ENCODE measurements at regions not wholly inside any gene's neighbourhood (a gene's known extent, or its start where the extent isn't known, plus 50 kb on each side); places are given as distances from the start of the nearest gene placed in this dataset.

DNA sequence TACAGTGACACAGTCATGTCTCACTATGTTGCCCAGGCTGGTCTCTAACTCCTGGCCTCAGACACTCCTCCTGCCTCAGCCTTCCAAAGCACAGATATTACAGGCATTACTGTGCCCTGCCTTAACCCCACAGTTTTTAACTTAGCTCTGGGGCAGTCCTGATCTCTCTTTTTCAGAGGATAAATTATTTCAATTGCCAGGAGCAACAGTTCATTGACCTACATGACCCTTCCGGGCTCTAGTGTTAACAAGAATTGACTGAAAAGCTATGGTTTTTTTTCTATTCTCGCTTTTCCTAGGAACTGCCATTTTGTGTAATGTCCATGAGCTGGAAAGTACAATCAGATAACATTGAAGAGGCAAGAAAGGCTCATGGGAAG lies 92.8 kb downstream of the HNRNPLL start:
- DNase-seq (ENCODE audit: low spot score), result no peak

- no peak for DNase-seq (ENCODE audit: low spot score)
These were observed 93.3 kb downstream of the HNRNPLL start for GRCh38 chr2:38509314-38509946.

DNA sequence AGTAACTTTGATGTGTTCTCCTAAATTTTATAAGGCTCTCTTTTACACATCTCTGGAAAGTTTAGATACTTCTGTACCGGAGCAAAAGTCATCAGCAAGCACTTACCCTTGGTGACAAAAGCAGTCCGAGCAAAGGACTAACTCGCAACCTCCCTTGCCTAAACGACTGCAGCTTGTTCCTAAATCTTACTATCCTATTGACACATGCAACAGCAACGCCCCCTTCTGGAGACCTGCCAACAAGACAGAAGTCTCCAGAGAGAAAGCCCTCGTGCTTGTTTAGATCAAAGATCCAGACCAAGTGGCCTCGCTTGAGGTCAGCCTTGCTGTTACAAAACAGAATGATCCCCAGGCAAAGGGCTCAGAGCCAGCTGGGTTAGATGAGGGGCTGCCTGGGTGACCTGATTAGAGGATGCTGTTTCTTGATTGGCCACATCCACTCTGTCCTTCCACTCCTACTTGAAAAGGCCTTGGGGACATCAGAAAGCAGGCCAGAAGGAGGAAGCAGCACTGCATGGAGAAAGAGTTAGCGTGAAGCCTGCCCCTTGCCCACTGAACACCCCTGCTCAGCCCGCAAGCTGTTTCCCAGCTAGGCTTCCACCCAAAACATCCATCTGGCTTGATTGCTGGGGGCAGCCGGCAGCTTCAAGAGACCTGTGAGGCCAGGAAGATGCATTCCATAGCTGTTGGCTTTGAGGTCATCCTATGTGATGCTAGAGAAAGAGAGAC lies 94.3 kb downstream of the HNRNPLL start:
- DNase-seq (ENCODE audit: low spot score), result peak; percentile 87

GRCh38 chr2:38507712-38508111 lies 95.0 kb downstream of the HNRNPLL start:
- no peak for DNase-seq (ENCODE audit: low spot score)

- peak; percentile 68 for DNase-seq (ENCODE audit: low spot score)
These were observed 96.9 kb downstream of the HNRNPLL start for GRCh38 chr2:38505779-38506178.

DNA sequence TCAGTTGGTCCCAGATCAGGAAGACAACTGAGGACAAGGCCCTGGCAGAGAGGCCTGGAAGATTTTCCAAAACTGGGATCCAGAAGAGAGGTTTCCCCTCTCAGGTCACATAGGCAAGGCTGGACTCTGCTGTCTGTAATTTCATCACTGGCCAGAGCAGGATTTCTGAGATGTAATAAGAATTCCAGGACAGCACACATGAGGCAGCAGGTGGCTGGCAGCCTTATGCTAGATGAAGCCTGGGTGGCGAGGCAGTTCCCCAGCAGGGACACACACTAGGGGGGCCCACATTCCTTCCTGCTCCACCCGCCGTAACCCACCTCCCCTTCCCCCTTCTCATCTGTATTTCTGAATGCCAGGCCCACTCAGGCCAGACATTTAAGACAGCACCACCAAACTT lies 98.6 kb downstream of the HNRNPLL start:
- DNase-seq (ENCODE audit: low spot score), result no peak

GRCh38 chr2:38502107-38502506 lies 100.6 kb downstream of the HNRNPLL start:
- no peak for DNase-seq (ENCODE audit: low spot score)

- DNase-seq (ENCODE audit: low spot score), result no peak
These were observed 102.5 kb downstream of the HNRNPLL start for GRCh38 chr2:38500283-38500634.

- peak; percentile 12 for DNase-seq (ENCODE audit: low spot score)
These were observed 103.0 kb downstream of the HNRNPLL start for GRCh38 chr2:38499548-38500282.

GRCh38 chr2:38498045-38498481 lies 104.7 kb downstream of the HNRNPLL start:
- DNase-seq (ENCODE audit: low spot score), result no peak

DNA sequence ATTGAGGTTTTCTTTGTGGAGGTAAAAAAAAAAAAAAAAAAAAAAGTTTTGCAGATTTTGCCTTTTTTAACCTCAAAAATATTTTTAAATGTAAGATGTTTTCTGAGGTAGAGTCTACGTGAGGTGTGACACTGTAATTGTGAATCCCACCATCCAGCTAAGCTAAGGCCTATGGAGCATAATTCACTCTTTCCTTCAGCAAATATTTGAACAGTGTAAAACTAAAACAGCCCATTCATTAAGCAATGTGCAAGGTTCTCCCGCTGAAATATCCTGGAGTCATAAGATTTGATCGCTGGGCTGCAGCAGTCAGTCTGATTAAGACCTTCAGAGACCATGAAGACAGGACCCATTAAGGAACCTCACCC lies 105.1 kb downstream of the HNRNPLL start:
- DNase-seq (ENCODE audit: low spot score), result no peak

DNA sequence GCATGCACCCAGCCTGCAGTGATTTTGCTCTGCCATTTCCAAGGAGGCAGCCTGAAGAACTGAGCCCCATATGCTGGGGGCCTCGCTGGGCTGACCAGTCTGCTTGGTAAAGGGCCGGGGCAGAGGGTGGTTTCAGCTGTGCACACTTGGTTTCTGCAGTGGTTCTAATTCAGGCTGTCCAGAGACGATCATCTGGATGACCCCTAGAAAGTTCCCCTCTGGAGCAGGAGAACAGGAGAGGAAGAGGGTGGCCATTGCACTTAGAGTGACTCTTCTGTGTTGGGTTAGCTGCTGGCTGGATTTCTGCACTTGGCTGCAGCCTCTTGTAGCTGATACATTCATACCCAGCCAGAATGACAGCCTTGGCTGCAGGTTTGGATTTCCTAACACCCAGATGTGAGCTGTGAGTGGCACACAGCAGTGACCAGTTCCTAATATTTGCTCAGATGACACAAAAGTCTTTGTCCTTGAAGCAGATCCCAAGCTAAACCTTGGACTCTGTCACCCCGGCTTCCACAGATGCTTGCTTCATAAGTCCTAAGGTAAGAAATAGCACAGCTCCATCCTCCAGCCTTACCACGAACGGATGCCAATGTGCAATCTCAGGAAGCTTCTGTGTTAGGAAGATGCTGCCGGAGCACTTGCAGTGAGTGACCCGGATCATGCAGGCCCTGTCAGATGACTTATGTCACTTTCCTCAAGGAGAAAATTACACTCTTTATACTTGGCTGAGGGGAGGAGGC lies 105.6 kb downstream of the HNRNPLL start:
- no peak for DNase-seq (ENCODE audit: low spot score)

DNA sequence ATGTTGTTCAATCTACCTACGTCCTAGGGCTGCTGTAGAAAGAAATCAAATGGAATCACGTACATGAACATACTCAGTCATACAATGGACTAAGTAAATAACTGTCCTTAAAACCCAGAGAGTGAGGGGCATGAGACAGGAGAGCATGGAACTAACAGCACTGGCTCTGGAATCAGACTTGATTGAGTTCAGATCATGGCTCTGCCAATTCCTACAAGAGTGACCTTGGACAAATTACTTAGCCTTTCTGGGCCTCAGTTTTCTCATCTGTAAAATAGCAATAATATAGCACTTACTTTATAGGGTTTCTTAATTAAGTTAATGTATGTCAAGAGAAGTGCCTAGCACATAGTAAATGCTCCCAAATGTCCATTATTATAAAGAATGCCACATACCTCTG lies 106.8 kb downstream of the HNRNPLL start:
- no peak for DNase-seq (ENCODE audit: low spot score)

DNA sequence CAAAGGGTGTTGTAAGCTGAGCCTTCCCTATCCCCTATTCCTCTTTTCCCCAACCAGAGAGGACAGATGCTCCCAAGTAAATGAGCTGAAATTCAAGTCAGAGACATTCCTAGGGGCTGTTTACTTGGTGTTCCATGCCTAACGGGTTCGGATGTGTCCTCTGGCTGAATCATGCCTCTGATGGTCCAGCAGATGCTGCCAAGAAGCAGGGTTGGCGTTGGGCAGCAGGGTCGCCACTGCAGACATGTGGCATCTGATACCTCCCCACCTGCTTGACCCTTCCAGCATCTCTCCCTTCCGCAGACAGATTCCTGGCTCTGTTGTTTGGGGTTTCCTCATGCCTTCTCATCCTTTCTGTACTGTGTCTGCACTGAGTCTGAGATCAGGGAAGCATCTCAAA lies 108.3 kb downstream of the HNRNPLL start:
- no peak for DNase-seq (ENCODE audit: low spot score)

DNA sequence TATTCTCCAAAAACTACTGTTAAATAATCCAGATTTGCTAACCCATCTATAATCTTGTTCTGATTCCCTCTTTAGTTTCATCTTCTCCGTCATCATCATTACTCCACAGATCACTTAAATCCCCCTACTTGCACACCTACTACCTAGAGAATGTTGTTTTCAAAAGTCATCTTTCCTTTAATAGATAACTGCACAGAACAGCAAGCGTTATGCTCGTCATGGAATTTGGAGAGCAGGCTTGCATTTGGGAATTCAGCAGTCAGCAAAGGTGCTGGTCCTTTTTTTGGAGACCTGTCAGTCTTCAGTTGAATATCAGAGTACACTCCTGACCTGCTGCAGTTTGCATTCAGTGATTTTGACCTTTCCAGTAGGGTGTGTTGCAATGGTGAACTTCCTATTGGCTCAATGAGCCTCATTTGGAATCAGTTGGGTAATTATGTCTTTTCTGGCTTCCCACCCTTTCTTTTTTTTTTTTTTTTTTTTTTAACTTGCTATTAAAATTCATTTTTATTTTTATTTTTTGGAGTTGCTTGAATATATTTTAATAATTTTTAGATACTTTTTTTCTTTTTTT lies 110.6 kb downstream of the HNRNPLL start:
- no peak for DNase-seq (ENCODE audit: low spot score)

DNA sequence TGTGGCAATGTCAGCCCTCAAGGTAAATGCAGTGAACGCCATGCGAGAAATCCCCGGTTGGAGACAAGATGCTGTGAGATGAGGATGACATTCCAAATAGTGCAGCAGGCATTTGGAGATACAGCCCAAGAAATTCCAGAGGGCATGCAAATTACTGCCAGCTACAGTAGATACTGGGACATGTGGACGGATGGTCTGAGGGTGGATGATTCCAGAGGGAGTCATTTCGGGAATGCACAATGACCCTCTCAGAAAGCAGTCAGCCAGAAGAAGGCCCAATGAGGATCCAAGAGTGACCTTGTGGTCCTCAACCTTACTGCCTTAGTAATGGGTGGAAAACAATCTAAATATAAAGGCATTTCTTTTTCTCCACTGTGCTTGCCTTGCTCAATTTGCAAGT lies 111.3 kb downstream of the HNRNPLL start:
- DNase-seq (ENCODE audit: low spot score), result no peak

DNA sequence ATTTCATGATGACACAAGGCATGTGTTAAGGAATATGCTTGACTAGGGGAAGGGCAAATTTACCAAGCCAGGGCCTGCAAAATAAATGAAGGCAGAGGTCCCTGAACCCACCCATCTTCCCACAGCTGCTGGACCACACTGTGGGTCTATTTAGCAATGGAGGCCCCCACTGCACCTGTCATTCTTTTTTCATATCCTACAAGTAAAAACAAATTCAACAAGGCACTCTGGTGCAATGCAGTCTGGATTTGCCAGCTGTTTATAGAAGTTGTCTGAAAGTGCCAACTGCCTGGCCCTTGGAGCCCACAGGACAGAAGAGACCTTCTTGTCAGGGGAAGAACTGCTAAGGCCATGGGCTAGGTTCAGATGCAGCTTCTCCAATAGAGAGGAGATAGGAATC lies 112.8 kb upstream of the ATL2 start:
- no peak for DNase-seq (ENCODE audit: low spot score)

GRCh38 chr2:38487852-38488251 lies 110.8 kb upstream of the ATL2 start:
- no peak for DNase-seq (ENCODE audit: low spot score)

DNA sequence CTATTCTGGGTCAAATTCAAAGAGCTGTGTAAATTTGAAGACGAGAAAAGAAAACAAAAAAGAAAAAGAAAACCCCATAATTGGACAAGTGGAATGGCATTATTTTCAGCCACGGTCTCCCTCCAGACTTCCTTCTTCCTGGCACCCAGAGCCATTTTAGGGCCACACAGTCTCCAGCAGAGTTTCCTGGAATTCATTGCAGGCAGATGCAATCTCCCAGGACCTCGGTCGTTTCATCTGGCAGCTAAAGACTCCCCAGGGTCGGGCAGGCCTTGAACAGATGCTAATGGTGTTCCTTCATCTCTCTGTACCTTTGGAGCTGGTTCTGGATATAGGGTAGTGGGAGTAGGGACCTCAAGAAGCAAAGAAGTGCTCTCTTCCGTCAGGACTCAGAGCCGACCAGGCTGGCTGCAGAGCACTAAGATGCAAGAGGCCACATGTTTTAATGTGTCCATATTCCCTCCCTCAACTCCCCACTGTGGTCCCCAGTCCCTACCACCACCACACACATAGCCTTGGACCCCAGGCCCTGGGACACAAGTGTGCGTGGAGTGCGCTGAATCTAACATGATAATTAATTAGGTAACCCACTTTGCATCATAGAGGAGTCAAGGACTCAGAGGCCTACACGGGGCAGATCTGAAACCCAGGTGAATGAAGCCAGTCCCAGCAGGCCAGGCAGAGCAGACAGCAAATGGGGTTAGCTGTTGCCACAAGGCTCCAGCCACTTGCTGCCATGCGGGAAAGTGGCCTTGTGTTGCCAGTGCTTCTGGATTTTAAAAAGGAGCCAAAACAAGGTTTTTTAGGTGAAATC lies 109.3 kb upstream of the ATL2 start:
- DNase-seq (ENCODE audit: low spot score), result no peak

DNA sequence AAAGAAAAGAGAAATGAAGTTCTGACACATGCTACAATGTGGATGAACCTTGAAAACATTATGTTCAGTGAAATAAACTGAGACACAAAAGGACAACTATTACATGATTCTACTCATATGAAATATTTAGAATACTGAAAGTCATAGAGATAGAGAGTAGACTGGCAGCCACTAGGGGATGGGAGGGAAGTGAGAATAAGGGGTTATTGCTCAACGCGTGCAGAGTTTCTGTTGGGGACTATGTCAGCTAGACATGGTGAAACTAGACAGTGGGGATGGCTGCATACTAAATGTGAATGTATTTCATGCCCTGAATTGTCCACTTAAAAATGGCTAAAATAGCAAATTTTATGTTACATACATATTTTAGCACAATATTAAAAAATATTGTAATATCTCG lies 108.7 kb upstream of the ATL2 start:
- no peak for DNase-seq (ENCODE audit: low spot score)

GRCh38 chr2:38484957-38485356 lies 107.9 kb upstream of the ATL2 start:
- DNase-seq (ENCODE audit: low spot score), result no peak

Measured in mucosa of gallbladder (tissue), 1 donor.